Astrocyte (in vitro differentiated cells and primary cell): ENCODE measurements at regions not wholly inside any gene's neighbourhood (a gene's known extent, or its start where the extent isn't known, plus 50 kb on each side); places are given as distances from the start of the nearest gene placed in this dataset.

ENCODE experiments used
- DNase-seq: peaks from one replicate; pipeline ENCODE4 v3.0.0-alpha.2; 2010; ENCODE audit warnings: low read depth
- FAIRE-seq: peaks from 2 replicates; lab custom pipeline; 2011; peaks lifted over from hg19 to GRCh38; lab: Jason Lieb, UNC
- H2AFZ ChIP-seq: 2 replicates; pipeline ENCODE4 v1.6.0; 2012; ENCODE audit warnings: low read depth, low read length, inconsistent platforms
- H3K27ac ChIP-seq: 2 replicates; pipeline ENCODE4 v1.5.1; 2011; ENCODE audit warnings: low read depth, low read length, inconsistent platforms
- H3K27me3 ChIP-seq: 2 replicates; pipeline ENCODE4 v1.6.0; 2011; ENCODE audit warnings: low read length, inconsistent platforms; ENCODE audit not compliant: insufficient read depth
- H3K36me3 ChIP-seq: 2 replicates; pipeline ENCODE4 v1.5.1; 2011; ENCODE audit warnings: low read length, inconsistent platforms; ENCODE audit not compliant: insufficient read depth
- H3K4me1 ChIP-seq: 2 replicates; pipeline ENCODE4 v1.5.1; 2011; ENCODE audit warnings: low read length, inconsistent platforms; ENCODE audit not compliant: insufficient read depth
- H3K4me2 ChIP-seq: 2 replicates; pipeline ENCODE4 v1.6.0; 2012; ENCODE audit warnings: low read length, inconsistent platforms
- H3K4me3 ChIP-seq: 2 replicates; pipeline ENCODE4 v1.5.1; 2011; ENCODE audit warnings: low read depth, mild to moderate bottlenecking, low read length, inconsistent platforms; ENCODE audit not compliant: insufficient read depth
- H3K79me2 ChIP-seq: 2 replicates; pipeline ENCODE4 v1.6.0; 2012; ENCODE audit warnings: mild to moderate bottlenecking, low read length, inconsistent platforms; ENCODE audit not compliant: insufficient read depth
- H3K9ac ChIP-seq: 2 replicates; pipeline ENCODE4 v1.6.0; 2012; ENCODE audit warnings: mild to moderate bottlenecking, low read length, inconsistent platforms
- H3K9me3 ChIP-seq: 2 replicates; pipeline ENCODE4 v1.5.1; 2012; ENCODE audit warnings: low read depth, mild to moderate bottlenecking, low read length, inconsistent platforms; ENCODE audit not compliant: insufficient read depth
- H4K20me1 ChIP-seq: 2 replicates; pipeline ENCODE4 v1.6.0; 2012; ENCODE audit warnings: low read length, inconsistent platforms; ENCODE audit not compliant: insufficient read depth
- H3K27ac Mint-ChIP-seq: one replicate; pipeline ENCODE4 v1.8.0; 2021; ENCODE audit warnings: mild to moderate bottlenecking, mixed read lengths; ENCODE audit not compliant: unreplicated experiment
- H3K27me3 Mint-ChIP-seq: one replicate; pipeline ENCODE4 v1.8.0; 2021; ENCODE audit warnings: low read depth, mixed read lengths; ENCODE audit not compliant: unreplicated experiment
- H3K36me3 Mint-ChIP-seq: one replicate; pipeline ENCODE4 v1.8.0; 2021; ENCODE audit warnings: low read depth, mixed read lengths; ENCODE audit not compliant: unreplicated experiment
- H3K4me1 Mint-ChIP-seq: one replicate; pipeline ENCODE4 v1.8.0; 2021; ENCODE audit warnings: low read depth, mixed read lengths; ENCODE audit not compliant: unreplicated experiment
- H3K4me3 Mint-ChIP-seq: one replicate; pipeline ENCODE4 v1.8.0; 2021; ENCODE audit warnings: mild to moderate bottlenecking, moderate library complexity, mixed read lengths; ENCODE audit not compliant: unreplicated experiment
- H3K9me3 Mint-ChIP-seq: one replicate; pipeline ENCODE4 v1.8.0; 2021; ENCODE audit warnings: mild to moderate bottlenecking, mixed read lengths; ENCODE audit not compliant: unreplicated experiment
- CTCF ChIP-seq: IDR thresholded peaks from 2 replicates; pipeline ENCODE4 v1.5.1; 2011; ENCODE audit warnings: low read depth, mild to moderate bottlenecking, inconsistent platforms, low read length, moderate library complexity; ENCODE audit not compliant: insufficient read depth
- EZH2 ChIP-seq: IDR thresholded peaks from 2 replicates; pipeline ENCODE4 v1.6.1; 2012; ENCODE audit warnings: mild to moderate bottlenecking, low read length, inconsistent platforms; ENCODE audit not compliant: insufficient read depth

DNA sequence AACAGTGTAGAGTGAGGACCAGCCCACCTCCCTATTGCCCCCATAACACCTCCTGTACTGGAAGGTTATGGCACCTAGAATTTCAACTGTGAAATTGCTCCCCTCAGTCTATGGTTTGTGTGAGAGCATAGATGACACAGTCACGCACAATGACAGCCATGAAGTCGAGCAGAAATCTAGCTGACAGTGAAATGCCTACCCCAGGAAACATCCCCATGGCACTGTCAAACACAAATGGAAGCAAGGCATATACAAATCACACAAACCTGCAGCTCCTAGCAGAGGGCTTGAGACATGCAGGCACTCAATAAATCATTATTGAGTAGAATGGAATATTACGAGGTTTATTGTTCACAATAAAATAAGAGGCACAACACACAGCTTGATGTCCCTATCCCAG, 142.5 kb upstream of the ST6GALNAC5 start:
- Histone ChIP-seq H3K4me3 (no peak overlapping the region), H3K4me2 (no peak overlapping the region), H3K36me3 (no peaks in the 10 kb centered on the region), H3K27ac (no peak overlapping the region), H3K79me2 (no peaks in the 10 kb centered on the region), H4K20me1 (no peaks in the 10 kb centered on the region), H3K9ac (no peak overlapping the region), H2AFZ (no peak overlapping the region), H3K9me3 (peaks cover 3% of the 10 kb centered on the region), H3K27me3 (no peaks in the 10 kb centered on the region), H3K4me1 (no peaks in the 10 kb centered on the region)
- Mint-ChIP-seq H3K36me3 (no peaks in the 10 kb centered on the region), H3K27me3 (peaks cover 5% of the 10 kb centered on the region), H3K9me3 (no peaks in the 10 kb centered on the region), H3K4me3 (no peak overlapping the region), H3K4me1 (no peaks in the 10 kb centered on the region), H3K27ac (no peak overlapping the region)
- no peak for TF ChIP-seq EZH2
- TF ChIP-seq CTCF = no peak
- DNase-seq = no peak
- no peak for FAIRE-seq

GRCh38 chr1:76725864-76726619, 141.2 kb upstream of the ST6GALNAC5 start:
- Histone ChIP-seq H2AFZ (no peak overlapping the region), H3K9ac (no peak overlapping the region), H4K20me1 (no peaks in the 10 kb centered on the region), H3K36me3 (no peaks in the 10 kb centered on the region), H3K4me1 (no peaks in the 10 kb centered on the region), H3K27me3 (no peaks in the 10 kb centered on the region), H3K4me3 (no peak overlapping the region), H3K27ac (no peak overlapping the region), H3K9me3 (peaks cover 3% of the 10 kb centered on the region), H3K79me2 (no peaks in the 10 kb centered on the region), H3K4me2 (no peak overlapping the region)
- no peak overlapping the region for H3K4me3 Mint-ChIP-seq
- no peaks in the 10 kb centered on the region for H3K9me3 Mint-ChIP-seq
- peaks cover 5% of the 10 kb centered on the region for H3K27me3 Mint-ChIP-seq
- DNase-seq = no peak
- H3K36me3 Mint-ChIP-seq = no peaks in the 10 kb centered on the region
- no peak for FAIRE-seq
- no peak overlapping the region for H3K27ac Mint-ChIP-seq
- no peak for TF ChIP-seq EZH2
- TF ChIP-seq CTCF = no peak
- no peaks in the 10 kb centered on the region for H3K4me1 Mint-ChIP-seq

DNA sequence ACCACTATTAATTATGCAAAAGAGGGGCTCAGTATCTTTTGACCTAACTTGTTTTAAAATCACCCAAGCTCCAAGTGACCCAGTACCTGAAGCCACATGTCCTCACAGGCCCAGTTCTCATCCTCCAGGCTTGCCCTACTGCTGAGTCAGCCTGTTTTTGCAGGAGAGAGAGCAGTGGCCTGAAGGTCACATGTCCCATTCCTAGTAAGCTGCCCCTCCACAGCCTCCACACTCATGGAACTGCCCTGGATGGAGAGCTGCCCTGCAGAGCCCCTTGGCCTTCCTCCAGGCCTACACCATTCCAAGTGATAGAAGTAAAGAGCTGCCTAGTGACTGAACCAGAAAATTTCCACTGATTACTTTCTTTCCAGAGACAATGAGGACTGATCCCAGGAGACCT, 139.8 kb upstream of the ST6GALNAC5 start:
- no peak for DNase-seq
- TF ChIP-seq EZH2 (no peak), CTCF (no peak)
- no peak overlapping the region for H3K4me3 Mint-ChIP-seq
- no peaks in the 10 kb centered on the region for H3K4me1 ChIP-seq
- no peaks in the 10 kb centered on the region for H4K20me1 ChIP-seq
- H3K27ac ChIP-seq = no peak overlapping the region
- no peaks in the 10 kb centered on the region for H3K36me3 Mint-ChIP-seq
- H3K4me2 ChIP-seq = no peak overlapping the region
- no peaks in the 10 kb centered on the region for H3K27me3 ChIP-seq
- no peak overlapping the region for H2AFZ ChIP-seq
- no peaks in the 10 kb centered on the region for H3K79me2 ChIP-seq
- no peak overlapping the region for H3K4me3 ChIP-seq
- peaks cover 4% of the 10 kb centered on the region for H3K27me3 Mint-ChIP-seq
- no peaks in the 10 kb centered on the region for H3K36me3 ChIP-seq
- no peak overlapping the region for H3K9ac ChIP-seq
- no peaks in the 10 kb centered on the region for H3K4me1 Mint-ChIP-seq
- H3K27ac Mint-ChIP-seq = no peak overlapping the region
- FAIRE-seq = no peak
- H3K9me3 Mint-ChIP-seq = no peaks in the 10 kb centered on the region
- H3K9me3 ChIP-seq = peaks cover 3% of the 10 kb centered on the region
